H9 (cell line): ENCODE measurements at regions not wholly inside any gene's neighbourhood (a gene's known extent, or its start where the extent isn't known, plus 50 kb on each side); places are given as distances from the start of the nearest gene placed in this dataset.

Experiments used
- DNase-seq: peaks from one replicate; pipeline ENCODE4 v3.0.0-alpha.2; 2017
- H2AFZ ChIP-seq: one replicate; pipeline ENCODE4 v1.6.1; 2013; ENCODE audit warnings: mild to moderate bottlenecking, low read length, control low read depth, moderate library complexity
- H2AK5ac ChIP-seq: 2 replicates; pipeline ENCODE4 v1.6.1; 2013; ENCODE audit warnings: low read length, control low read depth, mixed read lengths; ENCODE audit not compliant: insufficient read length
- H2BK120ac ChIP-seq: one replicate; pipeline ENCODE4 v1.6.1; 2013; ENCODE audit warnings: low read depth, mild to moderate bottlenecking, low read length, control low read depth, inconsistent platforms; ENCODE audit not compliant: poor library complexity, severe bottlenecking
- H2BK12ac ChIP-seq: 2 replicates; pipeline ENCODE4 v1.6.1; 2013; ENCODE audit warnings: low read length, control low read depth, mixed read lengths, low read depth; ENCODE audit not compliant: insufficient read length
- H2BK15ac ChIP-seq: 2 replicates; pipeline ENCODE4 v1.6.1; 2013; ENCODE audit warnings: low read depth, low read length, control low read depth
- H2BK20ac ChIP-seq: one replicate; pipeline ENCODE4 v1.6.1; 2013; ENCODE audit warnings: low read depth, mild to moderate bottlenecking, low read length, control low read depth, inconsistent platforms; ENCODE audit not compliant: poor library complexity, severe bottlenecking
- H2BK5ac ChIP-seq: 2 replicates; pipeline ENCODE4 v1.6.1; 2013; ENCODE audit warnings: low read length, control low read depth, mixed read lengths; ENCODE audit not compliant: insufficient read length
- H3K14ac ChIP-seq: 2 replicates; pipeline ENCODE4 v1.6.1; 2013; ENCODE audit warnings: low read length, control low read depth; ENCODE audit not compliant: insufficient read depth
- H3K18ac ChIP-seq: 2 replicates; pipeline ENCODE4 v1.6.1; 2013; ENCODE audit warnings: low read depth, mild to moderate bottlenecking, mixed read lengths, low read length, control low read depth; ENCODE audit not compliant: insufficient read length
- H3K23ac ChIP-seq: 2 replicates; pipeline ENCODE4 v1.6.1; 2013; ENCODE audit warnings: low read length, control low read depth, mixed read lengths, low read depth; ENCODE audit not compliant: insufficient read length
- H3K23me2 ChIP-seq: 2 replicates; pipeline ENCODE4 v1.6.1; 2013; ENCODE audit warnings: low read depth, mild to moderate bottlenecking, mixed read lengths, low read length, control low read depth; ENCODE audit not compliant: insufficient read length, poor library complexity, severe bottlenecking
- H3K27ac ChIP-seq: 2 replicates; pipeline ENCODE4 v1.5.1; 2013; ENCODE audit warnings: low read length, control low read depth, mixed read lengths, low read depth; ENCODE audit not compliant: insufficient read length
- H3K27me3 ChIP-seq: 2 replicates; pipeline ENCODE4 v1.6.1; 2013; ENCODE audit warnings: low read length, control low read depth, inconsistent platforms; ENCODE audit not compliant: insufficient read depth
- H3K4ac ChIP-seq: 2 replicates; pipeline ENCODE4 v1.6.1; 2013; ENCODE audit warnings: low read depth, mild to moderate bottlenecking, control low read depth, inconsistent platforms, low read length, moderate library complexity
- H3K4me1 ChIP-seq: 2 replicates; pipeline ENCODE4 v1.6.1; 2013; ENCODE audit warnings: low read length, control low read depth, inconsistent platforms; ENCODE audit not compliant: insufficient read depth
- H3K4me2 ChIP-seq: 2 replicates; pipeline ENCODE4 v1.6.1; 2013; ENCODE audit warnings: low read length, control low read depth, mixed read lengths; ENCODE audit not compliant: insufficient read length, insufficient read depth
- H3K56ac ChIP-seq: 2 replicates; pipeline ENCODE4 v1.6.1; 2013; ENCODE audit warnings: low read depth, mild to moderate bottlenecking, mixed read lengths, low read length, control low read depth; ENCODE audit not compliant: insufficient read length
- H3K79me1 ChIP-seq: 2 replicates; pipeline ENCODE4 v1.6.1; 2013; ENCODE audit warnings: low read depth, mild to moderate bottlenecking, moderate library complexity, low read length, control low read depth, inconsistent platforms; ENCODE audit not compliant: insufficient read depth, poor library complexity, severe bottlenecking
- H3K79me2 ChIP-seq: 2 replicates; pipeline ENCODE4 v1.6.1; 2013; ENCODE audit warnings: low read length, control low read depth, inconsistent platforms; ENCODE audit not compliant: insufficient read depth
- H3K9ac ChIP-seq: 2 replicates; pipeline ENCODE4 v1.6.1; 2013; ENCODE audit warnings: low read length, control low read depth, mixed read lengths; ENCODE audit not compliant: insufficient read length; ENCODE audit errors: extremely low read depth
- H3K9me3 ChIP-seq: one replicate; pipeline ENCODE4 v1.6.1; 2013; ENCODE audit warnings: low read depth, low read length, inconsistent platforms; ENCODE audit not compliant: control insufficient read depth
- H3T11ph ChIP-seq: one replicate; pipeline ENCODE4 v1.6.1; 2013; ENCODE audit warnings: mild to moderate bottlenecking, low read length, control low read depth, inconsistent platforms
- H4K20me1 ChIP-seq: one replicate; pipeline ENCODE4 v1.6.1; 2013; ENCODE audit not compliant: control insufficient read depth, insufficient read length, insufficient read depth
- H4K5ac ChIP-seq: 2 replicates; pipeline ENCODE4 v1.6.1; 2013; ENCODE audit warnings: low read depth, mild to moderate bottlenecking, mixed read lengths, low read length, control low read depth; ENCODE audit not compliant: insufficient read length
- H4K8ac ChIP-seq: replicated peaks from 2 replicates; pipeline ENCODE4 v1.6.1; 2013; ENCODE audit warnings: low read length, control low read depth, mixed read lengths, low read depth; ENCODE audit not compliant: insufficient read length
- H4K91ac ChIP-seq: 2 replicates; pipeline ENCODE4 v1.6.1; 2013; ENCODE audit warnings: low read depth, mild to moderate bottlenecking, moderate library complexity, mixed read lengths, low read length, control low read depth; ENCODE audit not compliant: insufficient read length
- H3K27ac Mint-ChIP-seq, 3 experiments: 2 replicates in 2 of 3; 3 replicates in 1 of 3; pipeline ENCODE4 v1.8.0; 2020 to 2021; ENCODE audit warnings: mixed read lengths in 3 of 3, mild to moderate bottlenecking in 1 of 3, moderate library complexity in 1 of 3
- H3K27me3 Mint-ChIP-seq: 2 replicates; pipeline ENCODE4 v1.8.0; 2021; ENCODE audit warnings: low read depth, mild to moderate bottlenecking, moderate library complexity, mixed read lengths
- H3K36me3 Mint-ChIP-seq, 3 experiments: 2 replicates in 2 of 3; 3 replicates in 1 of 3; pipeline ENCODE4 v1.8.0; 2020 to 2021; ENCODE audit warnings: low read depth in 3 of 3, mixed read lengths in 3 of 3; ENCODE audit not compliant: insufficient read depth in 1 of 3
- H3K4me1 Mint-ChIP-seq, 2 experiments: 2 replicates each; pipeline ENCODE4 v1.8.0; 2020; ENCODE audit warnings: mixed read lengths in 2 of 2
- H3K4me3 Mint-ChIP-seq, 2 experiments: 2 replicates in 1 of 2; 3 replicates in 1 of 2; pipeline ENCODE4 v1.8.0; 2020 to 2021; ENCODE audit warnings: mild to moderate bottlenecking in 2 of 2, mixed read lengths in 2 of 2, moderate library complexity in 1 of 2
- H3K9me3 Mint-ChIP-seq, 2 experiments: 2 replicates in 1 of 2; 3 replicates in 1 of 2; pipeline ENCODE4 v1.8.0; 2020; ENCODE audit warnings: mild to moderate bottlenecking in 2 of 2, mixed read lengths in 2 of 2, moderate library complexity in 1 of 2
- CTCF ChIP-seq: fragments of 200-600 bp; sonication (generic); conservative IDR thresholded peaks from 3 replicates; pipeline ENCODE4 v1.8.0; 2021; ENCODE audit warnings: antibody characterized with exemption, mild to moderate bottlenecking
- WGBS: extraction: QIAGEN DNeasy Blood & Tissue Kit; methylation state at CpG from one replicate; pipeline ENCODE4 v1.1.7; 2013; ENCODE audit warnings: missing lambda C conversion rate, low lambda C conversion rate, mixed read lengths; ENCODE audit not compliant: insufficient read length; ENCODE audit errors: extremely low coverage; 5-methylcytosine and 5-hydroxymethylcytosine counted together

- DNase-seq, result no peak
- H3K56ac ChIP-seq, result no peak overlapping the region
- no peak overlapping the region for H2AFZ ChIP-seq
- no peak overlapping the region for H3K18ac ChIP-seq
- H3K23me2 ChIP-seq, result no peaks in the 10 kb centered on the region
- H4K8ac ChIP-seq, result no peak overlapping the region
- Mint-ChIP-seq H3K27me3 (no peaks in the 10 kb centered on the region), H3K36me3 (no peaks in the 10 kb centered on the region), H3K4me3 (no peak overlapping the region), H3K4me1 (peaks cover 4% of the 10 kb centered on the region in 2 experiments; a peak in 3 of 4 replicates), H3K9me3 (no peaks in the 10 kb centered on the region), H3K27ac (no peak overlapping the region)
- H2BK20ac ChIP-seq, result no peak overlapping the region
- H3K9ac ChIP-seq, result no peak overlapping the region
- no peaks in the 10 kb centered on the region for H3K9me3 ChIP-seq
- no peaks in the 10 kb centered on the region for H3K79me2 ChIP-seq
- no peaks in the 10 kb centered on the region for H3K4me1 ChIP-seq
- H2BK120ac ChIP-seq, result no peak overlapping the region
- no peak overlapping the region for H2BK5ac ChIP-seq
- H3K14ac ChIP-seq, result no peak overlapping the region
- H3T11ph ChIP-seq, result no peak overlapping the region
- no peaks in the 10 kb centered on the region for H4K20me1 ChIP-seq
- H3K4ac ChIP-seq, result no peak overlapping the region
- no peak overlapping the region for H2AK5ac ChIP-seq
- H2BK12ac ChIP-seq, result no peak overlapping the region
- WGBS, result no CpG with 5 or more reads among the region's 5 CpGs
- no peak overlapping the region for H3K27ac ChIP-seq
- H4K91ac ChIP-seq, result no peak overlapping the region
- no peak overlapping the region for H3K23ac ChIP-seq
- H3K27me3 ChIP-seq, result no peaks in the 10 kb centered on the region
- H3K79me1 ChIP-seq, result no peaks in the 10 kb centered on the region
- no peak overlapping the region for H4K5ac ChIP-seq
- no peak for TF ChIP-seq CTCF
- H3K4me2 ChIP-seq, result no peak overlapping the region
- H2BK15ac ChIP-seq, result no peak overlapping the region
Observed at GRCh38 chr6:151701911-151702562, 105.4 kb upstream of the ESR1 start.
